ENCODE measurements at regions not wholly inside any gene's neighbourhood (a gene's known extent, or its start where the extent isn't known, plus 50 kb on each side); places are given as distances from the start of the nearest gene placed in this dataset.

- H4K20me1 ChIP-seq (replicated peaks in 1 of 2; ENCODE audit: control insufficient read depth in 1 of 2, insufficient read depth in 2 of 2, low read length in 2 of 2): no peaks in the 10 kb centered on the region
- H2AFZ ChIP-seq (ENCODE audit: low read length): no peak overlapping the region
- H3K36me3 ChIP-seq (ENCODE audit: control insufficient read depth in 2 of 4, insufficient read depth in 4 of 4, low read length in 3 of 4): no peaks in the 10 kb centered on the region
- H4K5ac ChIP-seq (ENCODE audit: insufficient read length, low read depth, low read length): no peak overlapping the region
- 0 out of 2 replicates have a peak overlapping the region, but pooled peaks have one; percentile 35 for H4K8ac ChIP-seq (ENCODE audit: extremely low read depth, insufficient read depth, low read length)
- H2AK5ac ChIP-seq (ENCODE audit: low read depth, low read length): no peak overlapping the region
- H3K79me2 ChIP-seq (ENCODE audit: control insufficient read depth in 1 of 2, insufficient read depth in 2 of 2, low read length in 2 of 2): no peaks in the 10 kb centered on the region
- H3K27me3 ChIP-seq (replicated peaks in 1 of 4; ENCODE audit: control insufficient read depth in 3 of 4, extremely low read depth in 1 of 4, insufficient read depth in 3 of 4, low read length in 3 of 4): no peaks in the 10 kb centered on the region
- H3K4ac ChIP-seq (replicated peaks; ENCODE audit: insufficient read length, low read depth, low read length): no peak overlapping the region
- H4K91ac ChIP-seq (replicated peaks; ENCODE audit: insufficient read length, low read length): peak overlapping the region; percentile 22
- H3K18ac ChIP-seq (ENCODE audit: extremely low read depth, low read length): no peak overlapping the region
- CTCF ChIA-PET (ENCODE audit: partially characterized antibody): interaction anchor here (1.1 kb wide), 1 partner anchor 399 kb away, joined by 3 read pairs; no protein-coding TSS in a partner anchor
- no peak overlapping the region for H2BK20ac ChIP-seq (ENCODE audit: low read length)
- no peak overlapping the region for H3K4me2 ChIP-seq (ENCODE audit: insufficient read depth in 1 of 2, low read depth in 2 of 2, low read length in 2 of 2)
- no peaks in the 10 kb centered on the region for H3K9me3 ChIP-seq (ENCODE audit: insufficient read depth in 2 of 2, low read depth in 1 of 2, low read length in 1 of 2)
- H2BK120ac ChIP-seq (replicated peaks; ENCODE audit: low read depth, low read length): no peak overlapping the region
- TF ChIP-seq SIN3A (conservative IDR thresholded peaks at IDR 0.05 in 1 of 2, IDR thresholded peaks at IDR 0.05 in 1 of 2; ENCODE audit: low read depth in 1 of 2, low read length in 2 of 2): no peak
- TF ChIP-seq USF2 (IDR thresholded peaks at IDR 0.05; ENCODE audit: low read length): no peak
- no peak for TF ChIP-seq CREB1 (IDR thresholded peaks at IDR 0.05)
- no peak for TF ChIP-seq GABPA (IDR thresholded peaks at IDR 0.05; ENCODE audit: borderline replicate concordance, insufficient read depth, low read length)
- TF ChIP-seq JUND (IDR thresholded peaks at IDR 0.05; ENCODE audit: low read length): no peak
- no peak for TF ChIP-seq SIX5 (IDR thresholded peaks at IDR 0.05; ENCODE audit: low read depth, low read length)
- no peak for TF ChIP-seq KDM4A (IDR thresholded peaks at IDR 0.05; ENCODE audit: low read depth, low read length, severe bottlenecking)
- H3K56ac ChIP-seq (replicated peaks; ENCODE audit: insufficient read length, low read depth, low read length): no peak overlapping the region
- H3K4me1 ChIP-seq (replicated peaks in 1 of 4; ENCODE audit: control insufficient read depth in 3 of 4, insufficient read depth in 4 of 4, low read length in 3 of 4): no peaks in the 10 kb centered on the region
- DNase-seq (ENCODE audit: low read depth in 1 of 2, low spot score in 2 of 2) (no peak), FAIRE-seq (no peak)
- no peaks in the 10 kb centered on the region for H3K23me2 ChIP-seq (ENCODE audit: low read depth, low read length)
- H2BK5ac ChIP-seq (ENCODE audit: low read depth, low read length): no peak overlapping the region
- no peak overlapping the region for H3K23ac ChIP-seq (ENCODE audit: insufficient read length)
- no peak overlapping the region for H3K9ac ChIP-seq (replicated peaks in 1 of 4; ENCODE audit: extremely low read depth in 1 of 4, low read depth in 3 of 4, low read length in 3 of 4)
- no peaks in the 10 kb centered on the region for H3K79me1 ChIP-seq (ENCODE audit: low read depth, low read length)
- no peak overlapping the region for H3K4me3 ChIP-seq (ENCODE audit: extremely low read depth in 1 of 4, insufficient read depth in 2 of 4, low read depth in 3 of 4, low read length in 4 of 4)
- no peak overlapping the region for H2BK12ac ChIP-seq (ENCODE audit: low read depth, low read length)
- POLR2A ChIA-PET (ENCODE audit: partially characterized antibody): interaction anchor here (0.6 kb wide), 1 partner anchor 433 kb away, joined by 3 read pairs; no protein-coding TSS in a partner anchor
- no peak overlapping the region for H2BK15ac ChIP-seq (ENCODE audit: low read length)
- no peak overlapping the region for H3K27ac ChIP-seq (ENCODE audit: low read depth, low read length)
- no peak overlapping the region for H3K14ac ChIP-seq (ENCODE audit: insufficient read length)
- WGBS, 2 experiments (ENCODE audit: extremely low coverage in 1 of 2, insufficient coverage in 1 of 2, insufficient read length in 1 of 2, insufficient replicate concordance in 2 of 2, low coverage in 1 of 2, low lambda C conversion rate in 2 of 2, missing lambda C conversion rate in 1 of 2): 83% methylated on average over 4 of the region's 4 CpGs; no CpG with 5 or more reads in 1 of the 2 experiments
Measured at GRCh38 chr5:13081116-13081515, 863.4 kb downstream of the DNAH5 start.

All from H1 (cell line).